Liver (tissue), 3 donors: ENCODE measurements at regions not wholly inside any gene's neighbourhood (a gene's known extent, or its start where the extent isn't known, plus 50 kb on each side); places are given as distances from the start of the nearest gene placed in this dataset.

Source experiments
- CTCF ChIP-seq: fragments of 150-350 bp; IDR thresholded peaks from 2 replicates; pipeline ENCODE4 v1.5.1; 2017; ENCODE audit warnings: improper control_type of control experiment, low read depth, low read length; ENCODE audit not compliant: missing input control
- GABPA ChIP-seq, 2 donors: IDR thresholded peaks in 1 of 2; conservative IDR thresholded peaks in 1 of 2; 2 replicates each; pipeline ENCODE4 v1.6.1; 2016; ENCODE audit warnings: antibody characterized with exemption in 2 of 2, mild to moderate bottlenecking in 1 of 2, moderate library complexity in 1 of 2
- JUND ChIP-seq, 2 donors: IDR thresholded peaks; 2 replicates each; pipeline ENCODE4 v1.6.1; 2016; ENCODE audit warnings: antibody characterized with exemption in 2 of 2
- MAX ChIP-seq: IDR thresholded peaks from 2 replicates; pipeline ENCODE4 v1.6.1; 2016; ENCODE audit warnings: antibody characterized with exemption
- RXRA ChIP-seq, 2 donors: IDR thresholded peaks; 2 replicates each; pipeline ENCODE4 v1.6.1; 2017 to 2018; ENCODE audit warnings: antibody characterized with exemption in 2 of 2, mild to moderate bottlenecking in 1 of 2
- SP1 ChIP-seq: IDR thresholded peaks from 2 replicates; pipeline ENCODE4 v1.6.1; 2018; ENCODE audit warnings: antibody characterized with exemption, mild to moderate bottlenecking
- TAF1 ChIP-seq: conservative IDR thresholded peaks from 2 replicates; pipeline ENCODE4 v1.6.1; 2016; ENCODE audit warnings: antibody characterized with exemption, mild to moderate bottlenecking
- YY1 ChIP-seq: IDR thresholded peaks from 2 replicates; pipeline ENCODE4 v1.6.1; 2016; ENCODE audit warnings: antibody characterized with exemption, mild to moderate bottlenecking
- donor health status: healthy.
- donor health status: healthy.

GRCh38 chr21:27561116-27561515, 594.2 kb upstream of the ADAMTS5 start:
- TF ChIP-seq CTCF: no peak
- no peak for TF ChIP-seq YY1
- no peak for TF ChIP-seq MAX
- TF ChIP-seq TAF1: no peak
- no peak for TF ChIP-seq SP1
- no peak for TF ChIP-seq GABPA (IDR thresholded peaks at IDR 0.05 in 1 of 2, conservative IDR thresholded peaks at IDR 0.05 in 1 of 2)
- TF ChIP-seq JUND (IDR thresholded peaks at IDR 0.05): no peak
- TF ChIP-seq RXRA (IDR thresholded peaks at IDR 0.05): no peak
